Panc1 (cell line): ENCODE measurements at regions not wholly inside any gene's neighbourhood (a gene's known extent, or its start where the extent isn't known, plus 50 kb on each side); places are given as distances from the start of the nearest gene placed in this dataset.
"Not testable (repeated sequence)": the region's sequence is repeated elsewhere in the genome, so short reads cannot be mapped to it uniquely, and the experiment has no call there.

ENCODE experiments used
- ATAC-seq: fragments of 200-7000 bp; cut with Tn5 transposase; 2 replicates; pipeline ENCODE4 v1.9.1; 2020; ENCODE audit warnings: mild to moderate bottlenecking, moderate library complexity
- BruUV-seq: library from RNA; stranded (reverse); fragments of 400-500 nt; replicated peaks from 2 replicates; lab custom pipeline; 2021; lab: Mats Ljungman, UMichigan
- CTCF ChIA-PET: fragments of 300-600 bp; sonication (Branson Sonifier 250); formaldehyde crosslinking; loops from one replicate; lab custom pipeline; 2022; ENCODE audit warnings: antibody characterized with exemption; lab: Charles Lee
- POLR2A ChIA-PET: fragments of 300-600 bp; sonication (Branson Sonifier 250); formaldehyde crosslinking; loops from one replicate; lab custom pipeline; 2022; ENCODE audit warnings: antibody characterized with exemption; lab: Charles Lee
- DNase-seq: peaks from one replicate; pipeline ENCODE4 v3.0.0-alpha.2; 2010; ENCODE audit warnings: low read depth, low spot score
- H3K27ac ChIP-seq: 2 replicates; pipeline ENCODE4 v1.5.1; 2011; ENCODE audit warnings: mild to moderate bottlenecking, low read length, inconsistent platforms
- H3K27me3 ChIP-seq: fragments of 200-500 bp; sonication (Bioruptor generic); 2 replicates; pipeline ENCODE4 v1.6.0; 2014; ENCODE audit warnings: low read length, inconsistent platforms; ENCODE audit not compliant: control insufficient read depth, insufficient read depth
- H3K36me3 ChIP-seq: fragments of 200-500 bp; sonication (Bioruptor generic); 2 replicates; pipeline ENCODE4 v1.5.1; 2014; ENCODE audit warnings: inconsistent platforms, mild to moderate bottlenecking, low read length, moderate library complexity; ENCODE audit not compliant: control insufficient read depth, insufficient read depth
- H3K4me1 ChIP-seq: 2 replicates; pipeline ENCODE4 v1.5.1; 2011; ENCODE audit warnings: inconsistent platforms, mild to moderate bottlenecking, low read length, moderate library complexity; ENCODE audit not compliant: control insufficient read depth, insufficient read depth
- H3K4me3 ChIP-seq, 2 experiments: 2 replicates each; pipeline ENCODE4 v1.5.1; 2011 to 2012; ENCODE audit warnings: low read depth in 2 of 2, low read length in 2 of 2, mild to moderate bottlenecking in 2 of 2, inconsistent platforms in 1 of 2, moderate library complexity in 1 of 2
- H3K9me3 ChIP-seq: fragments of 200-500 bp; sonication (Bioruptor generic); 2 replicates; pipeline ENCODE4 v1.5.1; 2014; ENCODE audit warnings: low read depth, mild to moderate bottlenecking, inconsistent platforms, low read length, moderate library complexity; ENCODE audit not compliant: control insufficient read depth, insufficient read depth
- CTCF ChIP-seq: fragments of 450-650 bp; IDR thresholded peaks from 2 replicates; pipeline ENCODE4 v1.5.1; 2017; ENCODE audit warnings: mild to moderate bottlenecking
- POLR2AphosphoS5 ChIP-seq: IDR thresholded peaks from 2 replicates; pipeline ENCODE4 v1.6.1; 2012; ENCODE audit warnings: mild to moderate bottlenecking, low read depth, low read length, moderate library complexity
- REST ChIP-seq, 2 experiments: IDR thresholded peaks; 2 replicates each; pipeline ENCODE4 v1.6.1; 2011 to 2012; ENCODE audit warnings: low read depth in 2 of 2, control low read depth in 1 of 2, low read length in 1 of 2, mild to moderate bottlenecking in 1 of 2, moderate library complexity in 1 of 2; ENCODE audit not compliant: insufficient read depth in 1 of 2
- SIN3A ChIP-seq: IDR thresholded peaks from 2 replicates; pipeline ENCODE4 v1.6.1; 2012; ENCODE audit warnings: low read depth, mild to moderate bottlenecking, low read length, moderate library complexity, borderline replicate concordance; ENCODE audit not compliant: insufficient read depth
- TCF7L2 ChIP-seq: IDR thresholded peaks from 2 replicates; pipeline ENCODE4 v1.6.1; 2011; ENCODE audit warnings: mild to moderate bottlenecking, low read depth, low read length, inconsistent platforms
- in situ Hi-C: cut with HindIII; loops from 2 replicates; pipeline ENCODE4 v1.10.0; 2016; ENCODE audit warnings: low sequenced_read_pairs, low pct_unique_long_range_greater_than_20kb
- intact Hi-C: fragments of 100-400 bp; cut with micrococcal nuclease; formaldehyde crosslinking; loops from one replicate; pipeline ENCODE4 v1.10.0; 2022; ENCODE audit not compliant: unreplicated experiment

- CTCF ChIA-PET = no interaction called here
Measured at GRCh38 chr1:194004146-194004545, 817.7 kb upstream of the B3GALT2 start.

GRCh38 chr1:194001726-194002350 lies 815.4 kb upstream of the B3GALT2 start:
- H3K9me3 ChIP-seq, BruUV-seq, in situ Hi-C loops, H3K27me3 ChIP-seq, CTCF ChIA-PET, DNase-seq, H3K4me3 ChIP-seq, H3K36me3 ChIP-seq, ATAC-seq, H3K27ac ChIP-seq, intact Hi-C loops, H3K4me1 ChIP-seq, POLR2A ChIA-PET: not testable (repeated sequence)

More at GRCh38 chr1:194004146-194004545, 817.7 kb upstream of the B3GALT2 start:
- H3K4me1 ChIP-seq = no peaks in the 10 kb centered on the region
- DNase-seq = no peak
- no peaks in the 10 kb centered on the region for H3K36me3 ChIP-seq
- TF ChIP-seq TCF7L2 (no peak), REST (IDR thresholded peaks at IDR 0.05; ENCODE audit: insufficient read depth in 1 of 2, low read depth in 2 of 2, low read length in 1 of 2) (no peak), CTCF (no peak), SIN3A (no peak), POLR2AphosphoS5 (no peak)
- H3K27me3 ChIP-seq = no peaks in the 10 kb centered on the region
- no peak overlapping the region for H3K27ac ChIP-seq
- H3K4me3 ChIP-seq = no peak overlapping the region
- BruUV-seq = no TSS peak
- intact Hi-C loops (no loop called here), in situ Hi-C loops (no loop called here)
- POLR2A ChIA-PET = interaction anchor here (0.5 kb wide), 1 partner anchor 659 kb away, joined by 8 read pairs; no protein-coding TSS in a partner anchor
- no peaks in the 10 kb centered on the region for H3K9me3 ChIP-seq
- no peak for ATAC-seq

GRCh38 chr1:193988885-193989284 lies 802.5 kb upstream of the B3GALT2 start:
- no peak overlapping the region for H3K4me3 ChIP-seq
- POLR2A ChIA-PET = no interaction called here
- intact Hi-C loops (no loop called here), in situ Hi-C loops (no loop called here)
- no peaks in the 10 kb centered on the region for H3K4me1 ChIP-seq
- H3K27me3 ChIP-seq = no peaks in the 10 kb centered on the region
- DNase-seq (no peak), ATAC-seq (no peak)
- no TSS peak for BruUV-seq
- CTCF ChIA-PET = no interaction called here
- no peak overlapping the region for H3K27ac ChIP-seq
- peaks cover 23% of the 10 kb centered on the region for H3K9me3 ChIP-seq
- TF ChIP-seq REST (IDR thresholded peaks at IDR 0.05; ENCODE audit: insufficient read depth in 1 of 2, low read depth in 2 of 2, low read length in 1 of 2) = no peak
- TF ChIP-seq SIN3A = no peak
- TF ChIP-seq CTCF = no peak
- no peak for TF ChIP-seq TCF7L2
- no peak for TF ChIP-seq POLR2AphosphoS5
- no peaks in the 10 kb centered on the region for H3K36me3 ChIP-seq
